ENCODE measurements at regions not wholly inside any gene's neighbourhood (a gene's known extent, or its start where the extent isn't known, plus 50 kb on each side); places are given as distances from the start of the nearest gene placed in this dataset.

GRCh38 chr4:74669702-74670101 lies 124.6 kb downstream of the BTC start:
- Mint-ChIP-seq H3K36me3 (ENCODE audit: insufficient read depth, unreplicated experiment) (peaks cover 13% of the 10 kb centered on the region), H3K27me3 (ENCODE audit: insufficient read depth, unreplicated experiment) (no peaks in the 10 kb centered on the region), H3K27ac (ENCODE audit: unreplicated experiment) (peak overlapping the region; percentile 67), H3K4me1 (ENCODE audit: low read depth, unreplicated experiment) (peaks cover 61% of the 10 kb centered on the region), H3K4me3 (ENCODE audit: unreplicated experiment) (no peak overlapping the region), H3K9me3 (ENCODE audit: unreplicated experiment) (no peaks in the 10 kb centered on the region)
- Histone ChIP-seq H3K9me3 (no peaks in the 10 kb centered on the region), H3K4me3 (ENCODE audit: low read depth, low read length) (no peak overlapping the region), H3K27me3 (replicated peaks; ENCODE audit: control insufficient read depth, insufficient read depth, low read length) (no peaks in the 10 kb centered on the region), H3K36me3 (ENCODE audit: control insufficient read depth, insufficient read depth, low read length) (no peaks in the 10 kb centered on the region), H3K4me1 (peaks cover 57% of the 10 kb centered on the region)
- BruUV-seq (replicated peaks) = no TSS peak
- TF ChIP-seq CTCF (IDR thresholded peaks at IDR 0.05; ENCODE audit: insufficient read depth in 1 of 2, low read depth in 1 of 2, low read length in 1 of 2, severe bottlenecking in 1 of 2, unreplicated experiment in 1 of 2) = no peak
- DNase-seq = no peak
- POLR2A ChIA-PET = interaction anchor here (1.3 kb wide), 1 partner anchor 16 kb away, joined by 6 read pairs; no protein-coding TSS in a partner anchor
- CTCF ChIA-PET = interaction anchor here (0.5 kb wide), 1 partner anchor 129 kb away, joined by 3 read pairs; no protein-coding TSS in a partner anchor
- intact Hi-C loops (cut with micrococcal nuclease; ENCODE audit: unreplicated experiment) = loop anchor here (2.0 to 10.0 kb wide), 3 partner anchors 195 to 482 kb away; partner anchors contain the start of gene AREG

DNA sequence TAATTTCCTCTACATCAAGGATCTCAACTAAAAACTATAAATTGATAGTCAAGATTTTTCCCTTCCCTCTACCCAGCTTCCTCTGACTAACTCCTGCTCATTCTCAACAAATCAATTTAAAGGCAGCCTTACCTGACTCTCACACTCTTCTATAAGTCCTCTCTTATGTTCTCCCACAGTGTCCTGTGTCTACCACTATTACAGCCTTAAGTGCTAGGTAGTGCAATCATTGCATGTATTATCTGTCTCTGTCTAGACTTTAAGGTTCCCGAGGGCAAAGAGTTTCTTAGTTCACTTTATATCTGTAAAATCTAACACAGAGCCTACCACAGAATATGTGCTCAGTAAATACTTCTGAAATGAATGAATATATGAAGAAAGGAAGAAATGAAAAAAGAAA lies 123.7 kb downstream of the BTC start:
- peaks cover 55% of the 10 kb centered on the region for H3K4me1 Mint-ChIP-seq (ENCODE audit: low read depth, unreplicated experiment)
- H3K27ac Mint-ChIP-seq (ENCODE audit: unreplicated experiment) = peak overlapping the region; percentile 67
- intact Hi-C loops (cut with micrococcal nuclease; ENCODE audit: unreplicated experiment) = loop anchor here (2.0 to 5.0 kb wide), 2 partner anchors 226 to 483 kb away; partner anchors contain the start of gene AREG
- no peak for TF ChIP-seq CTCF (IDR thresholded peaks at IDR 0.05; ENCODE audit: insufficient read depth in 1 of 2, low read depth in 1 of 2, low read length in 1 of 2, severe bottlenecking in 1 of 2, unreplicated experiment in 1 of 2)
- no peaks in the 10 kb centered on the region for H3K27me3 ChIP-seq (replicated peaks; ENCODE audit: control insufficient read depth, insufficient read depth, low read length)
- H3K36me3 ChIP-seq (ENCODE audit: control insufficient read depth, insufficient read depth, low read length) = no peaks in the 10 kb centered on the region
- no peaks in the 10 kb centered on the region for H3K27me3 Mint-ChIP-seq (ENCODE audit: insufficient read depth, unreplicated experiment)
- ChIA-PET POLR2A (interaction anchor here (0.6 to 1.5 kb wide), 2 partner anchors 226 to 302 kb away, joined by 3 read pairs; partner anchors contain the start of gene AREG), CTCF (interaction anchor here (0.9 to 2.0 kb wide), 13 partner anchors 41 to 481 kb away, joined by 3 to 29 read pairs (median 5); partner anchors contain the start of genes AREG and EREG)
- peak overlapping the region; percentile 3 for H3K4me3 Mint-ChIP-seq (ENCODE audit: unreplicated experiment)
- no peak overlapping the region for H3K4me3 ChIP-seq (ENCODE audit: low read depth, low read length)
- DNase-seq = no peak
- no peaks in the 10 kb centered on the region for H3K9me3 Mint-ChIP-seq (ENCODE audit: unreplicated experiment)
- no peaks in the 10 kb centered on the region for H3K9me3 ChIP-seq
- H3K36me3 Mint-ChIP-seq (ENCODE audit: insufficient read depth, unreplicated experiment) = peaks cover 13% of the 10 kb centered on the region
- BruUV-seq (replicated peaks) = no TSS peak
- H3K4me1 ChIP-seq = peaks cover 52% of the 10 kb centered on the region

GRCh38 chr4:74671080-74671698 lies 123.1 kb downstream of the BTC start:
- peak; percentile 76 to 79 for DNase-seq
- H3K27me3 ChIP-seq (replicated peaks; ENCODE audit: control insufficient read depth, insufficient read depth, low read length) = no peaks in the 10 kb centered on the region
- peak overlapping the region; percentile 67 for H3K27ac Mint-ChIP-seq (ENCODE audit: unreplicated experiment)
- H3K4me3 Mint-ChIP-seq (ENCODE audit: unreplicated experiment) = no peak overlapping the region
- BruUV-seq (replicated peaks) = no TSS peak
- no peak overlapping the region for H3K4me3 ChIP-seq (ENCODE audit: low read depth, low read length)
- POLR2A ChIA-PET = interaction anchor here (0.6 to 1.5 kb wide), 2 partner anchors 226 to 302 kb away, joined by 3 read pairs; partner anchors contain the start of gene AREG
- no peaks in the 10 kb centered on the region for H3K27me3 Mint-ChIP-seq (ENCODE audit: insufficient read depth, unreplicated experiment)
- H3K4me1 ChIP-seq = peaks cover 46% of the 10 kb centered on the region
- H3K36me3 ChIP-seq (ENCODE audit: control insufficient read depth, insufficient read depth, low read length) = no peaks in the 10 kb centered on the region
- H3K9me3 Mint-ChIP-seq (ENCODE audit: unreplicated experiment) = no peaks in the 10 kb centered on the region
- H3K36me3 Mint-ChIP-seq (ENCODE audit: insufficient read depth, unreplicated experiment) = peaks cover 13% of the 10 kb centered on the region
- CTCF ChIA-PET = interaction anchor here (0.6 to 2.0 kb wide), 18 partner anchors 17 to 482 kb away, joined by 3 to 29 read pairs (median 5); partner anchors contain the start of genes AREG and EREG
- H3K4me1 Mint-ChIP-seq (ENCODE audit: low read depth, unreplicated experiment) = peaks cover 49% of the 10 kb centered on the region
- intact Hi-C loops (cut with micrococcal nuclease; ENCODE audit: unreplicated experiment) = loop anchor here (1.0 to 5.0 kb wide), 7 partner anchors 135 to 484 kb away; partner anchors contain the start of gene AREG
- TF ChIP-seq CTCF (IDR thresholded peaks at IDR 0.05; ENCODE audit: insufficient read depth in 1 of 2, low read depth in 1 of 2, low read length in 1 of 2, severe bottlenecking in 1 of 2, unreplicated experiment in 1 of 2) = peak; percentile 67 to 70
- no peaks in the 10 kb centered on the region for H3K9me3 ChIP-seq
